Common myeloid progenitor, CD34-positive (primary cell): ENCODE measurements at regions not wholly inside any gene's neighbourhood (a gene's known extent, or its start where the extent isn't known, plus 50 kb on each side); places are given as distances from the start of the nearest gene placed in this dataset.

Source experiments
- CTCF ChIA-PET: fragments of 350-600 bp; sonication (Branson Sonifier 250); formaldehyde crosslinking; loops from one replicate; lab custom pipeline; 2021; ENCODE audit warnings: antibody characterized with exemption; lab: Charles Lee
- POLR2A ChIA-PET: fragments of 350-600 bp; sonication (Branson Sonifier 250); formaldehyde crosslinking; loops from one replicate; lab custom pipeline; 2021; ENCODE audit warnings: antibody characterized with exemption; lab: Charles Lee
- DNase-seq, 3 donors: peaks; one replicate each; pipeline versions ENCODE4 v3.0.0 to v3.0.0-alpha.2; 2013
- H3K27ac ChIP-seq, 2 experiments: 1 replicate in 1 of 2; 2 replicates in 1 of 2; pipeline ENCODE4 v1.7.0; 2013; ENCODE audit warnings: inconsistent platforms in 2 of 2, low read length in 2 of 2, mild to moderate bottlenecking in 2 of 2, low read depth in 1 of 2, moderate library complexity in 1 of 2; ENCODE audit not compliant: severe bottlenecking in 2 of 2, insufficient read depth in 1 of 2, poor library complexity in 1 of 2
- H3K27me3 ChIP-seq, 5 experiments: replicated peaks in 2 of 5; 1 replicate in 3 of 5; 2 replicates in 2 of 5; pipeline versions ENCODE4 v1.6.1 to v1.7.0; 2013; ENCODE audit warnings: low read length in 4 of 5, mild to moderate bottlenecking in 2 of 5, moderate library complexity in 2 of 5, inconsistent platforms in 1 of 5; ENCODE audit not compliant: insufficient read depth in 5 of 5, control insufficient read depth in 4 of 5
- H3K36me3 ChIP-seq, 4 experiments: 1 replicate in 2 of 4; 2 replicates in 2 of 4; pipeline versions ENCODE4 v1.6.1 to v1.7.0; 2013; ENCODE audit warnings: low read length in 3 of 4, control low read depth in 1 of 4, mild to moderate bottlenecking in 1 of 4; ENCODE audit not compliant: control insufficient read depth in 4 of 4, insufficient read depth in 4 of 4
- H3K4me1 ChIP-seq, 4 experiments: 1 replicate in 3 of 4; 2 replicates in 1 of 4; pipeline versions ENCODE4 v1.6.1 to v1.7.1; 2013; ENCODE audit warnings: low read length in 3 of 4, mild to moderate bottlenecking in 3 of 4, control low read depth in 1 of 4, inconsistent platforms in 1 of 4, moderate library complexity in 1 of 4; ENCODE audit not compliant: control insufficient read depth in 4 of 4, insufficient read depth in 4 of 4; ENCODE audit errors: control extremely low read depth in 1 of 4
- H3K4me3 ChIP-seq, 7 experiments: 1 replicate in 4 of 7; 2 replicates in 3 of 7; pipeline versions ENCODE4 v1.5.1 to v1.7.0; 2013; ENCODE audit warnings: mild to moderate bottlenecking in 7 of 7, low read length in 6 of 7, moderate library complexity in 6 of 7, inconsistent platforms in 2 of 7, low read depth in 2 of 7, control low read depth in 1 of 7; ENCODE audit not compliant: insufficient read depth in 4 of 7, control insufficient read depth in 1 of 7; ENCODE audit errors: extremely low read depth in 1 of 7
- H3K9me3 ChIP-seq, 5 experiments: 1 replicate in 4 of 5; 2 replicates in 1 of 5; pipeline versions ENCODE4 v1.6.1 to v1.7.1; 2013; ENCODE audit warnings: low read length in 4 of 5, mild to moderate bottlenecking in 2 of 5, inconsistent platforms in 1 of 5, low read depth in 1 of 5, moderate library complexity in 1 of 5; ENCODE audit not compliant: control insufficient read depth in 4 of 5, insufficient read depth in 2 of 5; ENCODE audit errors: control extremely low read depth in 1 of 5
- WGBS: methylation state at CpG from one replicate; pipeline ENCODE4 v1.1.5; 2013; ENCODE audit not compliant: insufficient coverage; 5-methylcytosine and 5-hydroxymethylcytosine counted together

GRCh38 chr5:105922080-105922479, 1748.7 kb downstream of the EFNA5 start:
- H3K9me3 ChIP-seq, result no peaks in the 10 kb centered on the region
- no peaks in the 10 kb centered on the region for H3K27me3 ChIP-seq
- no peaks in the 10 kb centered on the region for H3K4me1 ChIP-seq
- H3K4me3 ChIP-seq, result no peak overlapping the region
- H3K27ac ChIP-seq, result no peak overlapping the region
- DNase-seq, result no peak
- ChIA-PET CTCF (no interaction called here), POLR2A (no interaction called here)
- no peaks in the 10 kb centered on the region for H3K36me3 ChIP-seq

GRCh38 chr5:105917189-105917588, 1753.5 kb downstream of the EFNA5 start:
- Histone ChIP-seq H3K4me3 (no peak overlapping the region), H3K9me3 (no peaks in the 10 kb centered on the region), H3K4me1 (no peaks in the 10 kb centered on the region), H3K36me3 (no peaks in the 10 kb centered on the region), H3K27ac (no peak overlapping the region), H3K27me3 (no peaks in the 10 kb centered on the region)
- DNase-seq, result no peak
- CTCF ChIA-PET, result interaction anchor here (0.6 kb wide), 1 partner anchor 687 kb away, joined by 3 read pairs; no protein-coding TSS in a partner anchor
- POLR2A ChIA-PET, result no interaction called here
- WGBS, result no CpG with 5 or more reads among the region's 1 CpG

- CTCF ChIA-PET, result no interaction called here
- WGBS, result no CpG with 5 or more reads among the region's 2 CpGs
- no peak overlapping the region for H3K27ac ChIP-seq
- H3K4me3 ChIP-seq, result no peak overlapping the region
- POLR2A ChIA-PET, result no interaction called here
- H3K36me3 ChIP-seq, result no peaks in the 10 kb centered on the region
- H3K27me3 ChIP-seq, result no peaks in the 10 kb centered on the region
- no peaks in the 10 kb centered on the region for H3K9me3 ChIP-seq
- no peaks in the 10 kb centered on the region for H3K4me1 ChIP-seq
- DNase-seq, result no peak
These were observed 1763.7 kb downstream of the EFNA5 start for GRCh38 chr5:105907016-105907415.

GRCh38 chr5:105905392-105905791, 1765.3 kb downstream of the EFNA5 start:
- Histone ChIP-seq H3K36me3 (no peaks in the 10 kb centered on the region), H3K4me1 (no peaks in the 10 kb centered on the region), H3K27me3 (no peaks in the 10 kb centered on the region), H3K27ac (no peak overlapping the region), H3K4me3 (no peak overlapping the region), H3K9me3 (no peaks in the 10 kb centered on the region)
- WGBS, result 100% methylated on average over 1 of the region's 3 CpGs
- DNase-seq, result no peak
- ChIA-PET CTCF (no interaction called here), POLR2A (no interaction called here)

- Histone ChIP-seq H3K27me3 (no peaks in the 10 kb centered on the region), H3K9me3 (no peaks in the 10 kb centered on the region), H3K4me3 (no peak overlapping the region), H3K4me1 (no peaks in the 10 kb centered on the region), H3K36me3 (no peaks in the 10 kb centered on the region), H3K27ac (no peak overlapping the region)
- DNase-seq, result no peak
- CTCF ChIA-PET, result no interaction called here
- 100% methylated on average over 1 of the region's 4 CpGs for WGBS
- POLR2A ChIA-PET, result no interaction called here
These were observed 1767.7 kb downstream of the EFNA5 start for GRCh38 chr5:105903069-105903468.

GRCh38 chr5:105899726-105900125, 1771.0 kb downstream of the EFNA5 start:
- H3K36me3 ChIP-seq, result no peaks in the 10 kb centered on the region
- no peak overlapping the region for H3K27ac ChIP-seq
- no peak overlapping the region for H3K4me3 ChIP-seq
- DNase-seq, result no peak
- no peaks in the 10 kb centered on the region for H3K9me3 ChIP-seq
- H3K27me3 ChIP-seq, result no peaks in the 10 kb centered on the region
- WGBS, result 80% methylated on average over 1 of the region's 3 CpGs
- ChIA-PET CTCF (no interaction called here), POLR2A (no interaction called here)
- H3K4me1 ChIP-seq, result no peaks in the 10 kb centered on the region

- 100% methylated on average over 1 of the region's 4 CpGs for WGBS
- Histone ChIP-seq H3K27me3 (no peaks in the 10 kb centered on the region), H3K4me1 (no peaks in the 10 kb centered on the region), H3K9me3 (no peaks in the 10 kb centered on the region), H3K36me3 (no peaks in the 10 kb centered on the region), H3K27ac (no peak overlapping the region), H3K4me3 (no peak overlapping the region)
- ChIA-PET CTCF (no interaction called here), POLR2A (no interaction called here)
- no peak for DNase-seq
These were observed 1772.6 kb downstream of the EFNA5 start for GRCh38 chr5:105898183-105898582.
